B cell (primary cell): ENCODE measurements at regions not wholly inside any gene's neighbourhood (a gene's known extent, or its start where the extent isn't known, plus 50 kb on each side); places are given as distances from the start of the nearest gene placed in this dataset.

Experiments used
- EZH2 ChIP-seq: IDR thresholded peaks from 2 replicates; pipeline ENCODE4 v1.6.1; 2012; ENCODE audit warnings: borderline replicate concordance, low read depth, mild to moderate bottlenecking, moderate library complexity, low read length; ENCODE audit not compliant: insufficient read depth, poor library complexity, severe bottlenecking
- TF ChIP-seq, protein P1 (sequence below): fragments of 200-600 bp; IDR thresholded peaks from one replicate; pipeline ENCODE4 v1.8.0; 2022; ENCODE audit warnings: antibody characterized with exemption, mild to moderate bottlenecking

DNA sequence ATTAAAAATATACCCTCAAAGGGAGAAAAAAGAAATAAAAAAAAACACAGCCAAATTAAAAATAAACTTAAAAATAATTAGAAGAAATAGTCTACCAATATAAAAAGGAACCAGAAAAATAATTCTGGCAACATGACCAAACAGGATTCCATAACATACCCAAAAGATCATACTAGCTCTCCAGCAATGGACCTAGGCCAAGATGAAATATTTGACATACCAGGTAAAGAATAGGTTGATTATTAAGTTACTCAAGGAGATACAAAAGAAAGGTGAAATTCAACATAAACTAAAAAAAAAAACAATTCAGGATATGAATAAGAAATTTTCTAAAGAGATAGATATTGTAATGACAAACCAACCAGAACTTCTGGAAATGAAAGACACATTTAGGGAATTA is 121.3 kb upstream of the SCAF11 start:
- TF ChIP-seq, protein P1, sequence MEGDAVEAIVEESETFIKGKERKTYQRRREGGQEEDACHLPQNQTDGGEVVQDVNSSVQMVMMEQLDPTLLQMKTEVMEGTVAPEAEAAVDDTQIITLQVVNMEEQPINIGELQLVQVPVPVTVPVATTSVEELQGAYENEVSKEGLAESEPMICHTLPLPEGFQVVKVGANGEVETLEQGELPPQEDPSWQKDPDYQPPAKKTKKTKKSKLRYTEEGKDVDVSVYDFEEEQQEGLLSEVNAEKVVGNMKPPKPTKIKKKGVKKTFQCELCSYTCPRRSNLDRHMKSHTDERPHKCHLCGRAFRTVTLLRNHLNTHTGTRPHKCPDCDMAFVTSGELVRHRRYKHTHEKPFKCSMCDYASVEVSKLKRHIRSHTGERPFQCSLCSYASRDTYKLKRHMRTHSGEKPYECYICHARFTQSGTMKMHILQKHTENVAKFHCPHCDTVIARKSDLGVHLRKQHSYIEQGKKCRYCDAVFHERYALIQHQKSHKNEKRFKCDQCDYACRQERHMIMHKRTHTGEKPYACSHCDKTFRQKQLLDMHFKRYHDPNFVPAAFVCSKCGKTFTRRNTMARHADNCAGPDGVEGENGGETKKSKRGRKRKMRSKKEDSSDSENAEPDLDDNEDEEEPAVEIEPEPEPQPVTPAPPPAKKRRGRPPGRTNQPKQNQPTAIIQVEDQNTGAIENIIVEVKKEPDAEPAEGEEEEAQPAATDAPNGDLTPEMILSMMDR, result no peak
- no peak for TF ChIP-seq EZH2
